ENCODE measurements at regions not wholly inside any gene's neighbourhood (a gene's known extent, or its start where the extent isn't known, plus 50 kb on each side); places are given as distances from the start of the nearest gene placed in this dataset.

GRCh38 chr1:232861107-232861506 lies 55.9 kb downstream of the MAP10 start:
- TF ChIP-seq CTCF (IDR thresholded peaks at IDR 0.05) = no peak
- no peak for TF ChIP-seq POLR2A (IDR thresholded peaks at IDR 0.05)
